GM12878 (cell line): ENCODE measurements at regions not wholly inside any gene's neighbourhood (a gene's known extent, or its start where the extent isn't known, plus 50 kb on each side); places are given as distances from the start of the nearest gene placed in this dataset.

Experiments
- ATAC-seq: fragments of 200-7000 bp; cut with Tn5 transposase; 3 replicates; pipeline ENCODE4 v1.9.1; 2020; ENCODE audit warnings: mild to moderate bottlenecking, moderate library complexity
- BruUV-seq: library from RNA; stranded (reverse); fragments of 400-500 nt; replicated peaks from 2 replicates; lab custom pipeline; 2021; lab: Mats Ljungman, UMichigan
- CTCF ChIA-PET: fragments of 300-600 bp; sonication (Branson Sonifier 250); formaldehyde crosslinking; extraction: SDS; loops from one replicate; lab custom pipeline; 2021; ENCODE audit warnings: inconsistent platforms; lab: Yijun Ruan, JAX
- POLR2A ChIA-PET: fragments of 350-600 bp; formaldehyde crosslinking; extraction: SDS; loops from one replicate; lab custom pipeline; 2021; ENCODE audit warnings: inconsistent platforms; lab: Charles Lee
- RAD21 ChIA-PET: fragments of 300-600 bp; sonication (Branson Sonifier 250); formaldehyde crosslinking; loops from one replicate; lab custom pipeline; 2023; ENCODE audit warnings: antibody characterized with exemption; ENCODE audit not compliant: unreplicated experiment; lab: Charles Lee
- SMC1A ChIA-PET: fragments of 300-600 bp; sonication (Branson Sonifier 250); formaldehyde crosslinking; loops from one replicate; lab custom pipeline; 2023; ENCODE audit not compliant: unreplicated experiment, uncharacterized antibody; lab: Charles Lee
- DNase-seq: peaks from one replicate; pipeline ENCODE4 v3.0.0-alpha.2; 2011; ENCODE audit warnings: low read depth, low spot score
- FAIRE-seq: peaks from 3 replicates; lab custom pipeline; 2011; peaks lifted over from hg19 to GRCh38; lab: Jason Lieb, UNC
- H2AFZ ChIP-seq: 2 replicates; pipeline ENCODE4 v1.6.0; 2011; ENCODE audit warnings: low read depth, low read length, control low read depth; ENCODE audit not compliant: control insufficient read depth
- H3K27ac ChIP-seq: 2 replicates; pipeline ENCODE4 v1.5.1; 2011; ENCODE audit warnings: control low read depth; ENCODE audit not compliant: control insufficient read depth, insufficient read depth
- H3K27me3 ChIP-seq, 2 experiments: replicated peaks in 1 of 2; 2 replicates each; pipeline versions ENCODE4 v1.6.0 to v1.6.1; 2011; ENCODE audit warnings: low read length in 1 of 2; ENCODE audit not compliant: control insufficient read depth in 2 of 2, insufficient read depth in 2 of 2
- H3K36me3 ChIP-seq, 2 experiments: 2 replicates each; pipeline ENCODE4 v1.5.1; 2011; ENCODE audit warnings: low read length in 1 of 2; ENCODE audit not compliant: control insufficient read depth in 2 of 2, insufficient read depth in 2 of 2
- H3K4me1 ChIP-seq: 2 replicates; pipeline ENCODE4 v1.6.1; 2011; ENCODE audit warnings: mild to moderate bottlenecking, low read length, moderate library complexity, mixed read lengths; ENCODE audit not compliant: control insufficient read depth, insufficient read depth
- H3K4me2 ChIP-seq: 2 replicates; pipeline ENCODE4 v1.6.0; 2011; ENCODE audit warnings: control low read depth; ENCODE audit not compliant: control insufficient read depth, insufficient read depth
- H3K4me3 ChIP-seq: fragments of 200-600 bp; sonication (generic); 2 replicates; pipeline ENCODE4 v1.5.1; 2016
- H3K79me2 ChIP-seq: 2 replicates; pipeline ENCODE4 v1.6.0; 2011; ENCODE audit warnings: low read length; ENCODE audit not compliant: control insufficient read depth, insufficient read depth
- H3K9ac ChIP-seq: 2 replicates; pipeline ENCODE4 v1.8.0; 2011; ENCODE audit warnings: low read length, control low read depth, mixed read lengths; ENCODE audit not compliant: control insufficient read depth, insufficient read depth
- H3K9me3 ChIP-seq: replicated peaks from 3 replicates; pipeline ENCODE4 v1.5.1; 2011; ENCODE audit warnings: mild to moderate bottlenecking, low read length; ENCODE audit not compliant: control insufficient read depth, insufficient read depth
- H4K20me1 ChIP-seq: 2 replicates; pipeline ENCODE4 v1.6.0; 2011; ENCODE audit not compliant: control insufficient read depth, insufficient read depth
- E2F8 ChIP-seq: fragments of 450-650 bp; IDR thresholded peaks from 2 replicates; pipeline ENCODE4 v1.6.1; 2018; ENCODE audit warnings: mild to moderate bottlenecking, low read depth, moderate library complexity; ENCODE audit not compliant: partially characterized antibody
- NBN ChIP-seq: fragments of 450-650 bp; IDR thresholded peaks from 2 replicates; pipeline ENCODE4 v1.6.1; 2016
- NR2C1 ChIP-seq: fragments of 450-650 bp; IDR thresholded peaks from 2 replicates; pipeline ENCODE4 v1.6.1; 2017; ENCODE audit warnings: antibody characterized with exemption, mild to moderate bottlenecking, moderate library complexity
- TBL1XR1 ChIP-seq: IDR thresholded peaks from 2 replicates; pipeline ENCODE4 v1.6.1; 2012; ENCODE audit warnings: low read depth, low read length, improper control_type of control experiment
- ZBED1 ChIP-seq: IDR thresholded peaks from 2 replicates; pipeline ENCODE4 v1.6.1; 2016; ENCODE audit warnings: borderline replicate concordance
- WGBS: methylation state at CpG from one replicate; pipeline ENCODE4 v1.1.6; 2016; ENCODE audit warnings: low lambda C conversion rate; ENCODE audit not compliant: insufficient replicate concordance, insufficient coverage; ENCODE audit errors: missing lambda C conversion rate; 5-methylcytosine and 5-hydroxymethylcytosine counted together
- in situ Hi-C: fragments of 300-500 bp; cut with MboI; formaldehyde crosslinking; loops from 9 replicates; pipeline ENCODE4 v1.14.3; 2018; ENCODE audit warnings: mixed read lengths
- intact Hi-C: fragments of 100-400 bp; cut with micrococcal nuclease; formaldehyde crosslinking; loops from one replicate; pipeline ENCODE4 v1.14.2; 2022; ENCODE audit not compliant: unreplicated experiment

- WGBS: 17% methylated on average over 4 of the region's 4 CpGs
These were observed 153.4 kb downstream of the CHRM3 start for GRCh38 chr1:239539812-239540211.

More at GRCh38 chr1:239539812-239540211, 153.4 kb downstream of the CHRM3 start:
- intact Hi-C loops: no loop called here
- Histone ChIP-seq H3K9me3 (no peaks in the 10 kb centered on the region), H2AFZ (no peak overlapping the region), H3K79me2 (no peaks in the 10 kb centered on the region), H3K9ac (no peak overlapping the region), H3K27me3 (no peaks in the 10 kb centered on the region), H3K36me3 (no peaks in the 10 kb centered on the region), H3K4me1 (no peaks in the 10 kb centered on the region), H3K4me2 (no peak overlapping the region), H4K20me1 (no peaks in the 10 kb centered on the region), H3K4me3 (no peak overlapping the region), H3K27ac (no peak overlapping the region)
- CTCF ChIA-PET: no interaction called here
- RAD21 ChIA-PET: no interaction called here
- in situ Hi-C loops: no loop called here
- SMC1A ChIA-PET: no interaction called here
- FAIRE-seq (no peak), ATAC-seq (peak; percentile 47), DNase-seq (no peak)
- TF ChIP-seq NBN: no peak
- TF ChIP-seq TBL1XR1: no peak
- no peak for TF ChIP-seq ZBED1
- TF ChIP-seq E2F8: no peak
- no peak for TF ChIP-seq NR2C1
- BruUV-seq: no TSS peak
- POLR2A ChIA-PET: no interaction called here
